Stimulated activated CD8-positive, alpha-beta memory T cell treated with anti-CD3 and anti-CD28 coated beads, Interleukin-15, amount 100 ng/mL, for 48 hours (primary cell): ENCODE measurements at regions not wholly inside any gene's neighbourhood (a gene's known extent, or its start where the extent isn't known, plus 50 kb on each side); places are given as distances from the start of the nearest gene placed in this dataset.
"Not testable (repeated sequence)": the region's sequence is repeated elsewhere in the genome, so short reads cannot be mapped to it uniquely, and the experiment has no call there.

ENCODE experiments used
- DNase-seq, 2 donors: peaks; one replicate each; pipeline ENCODE4 v3.0.0-alpha.2; 2020; ENCODE audit warnings: low read depth in 2 of 2

DNA sequence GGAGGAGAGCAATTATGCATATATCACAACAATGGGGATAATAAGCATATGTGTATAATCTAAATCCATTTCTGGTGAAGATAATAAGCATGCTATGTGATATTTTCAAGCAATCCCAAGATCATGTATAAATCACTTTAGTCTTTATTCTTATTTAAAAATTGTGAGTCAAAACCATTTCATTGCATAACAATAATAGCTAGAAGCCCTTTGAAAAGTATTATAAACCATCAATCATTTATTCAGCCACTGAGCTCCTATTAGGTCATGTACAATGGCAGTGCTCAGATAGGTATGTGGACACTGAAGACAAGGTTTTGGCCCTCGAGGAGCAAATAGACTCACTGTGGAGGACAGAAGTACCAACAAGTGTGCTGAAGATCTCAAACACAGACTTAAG lies 113.1 kb downstream of the CDCA7 start:
- DNase-seq, result no peak

DNA sequence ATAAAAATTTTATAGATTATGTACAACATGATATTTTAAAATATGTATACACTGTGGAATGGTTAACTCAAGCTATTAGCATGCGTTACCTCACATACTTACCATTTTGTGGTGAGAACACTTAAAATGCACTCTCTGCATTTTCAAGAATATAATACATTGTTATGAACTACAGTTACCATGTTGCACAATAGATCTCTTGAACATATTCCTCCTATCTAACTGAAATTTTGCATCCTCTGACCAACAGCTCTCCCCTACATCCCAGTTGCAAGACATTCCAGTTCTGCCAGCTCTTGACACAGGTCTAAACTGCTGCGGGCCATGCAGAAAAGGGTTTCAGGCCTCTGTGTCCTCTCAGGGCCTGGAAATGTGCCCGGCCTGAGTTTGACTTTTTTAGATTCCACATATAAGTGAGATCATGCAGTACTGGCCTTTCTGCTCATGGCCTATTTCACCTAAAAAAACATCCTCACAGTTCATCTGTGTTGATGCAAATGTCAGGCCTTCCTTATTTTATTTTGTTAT lies 113.7 kb downstream of the CDCA7 start:
- DNase-seq, result no peak

DNA sequence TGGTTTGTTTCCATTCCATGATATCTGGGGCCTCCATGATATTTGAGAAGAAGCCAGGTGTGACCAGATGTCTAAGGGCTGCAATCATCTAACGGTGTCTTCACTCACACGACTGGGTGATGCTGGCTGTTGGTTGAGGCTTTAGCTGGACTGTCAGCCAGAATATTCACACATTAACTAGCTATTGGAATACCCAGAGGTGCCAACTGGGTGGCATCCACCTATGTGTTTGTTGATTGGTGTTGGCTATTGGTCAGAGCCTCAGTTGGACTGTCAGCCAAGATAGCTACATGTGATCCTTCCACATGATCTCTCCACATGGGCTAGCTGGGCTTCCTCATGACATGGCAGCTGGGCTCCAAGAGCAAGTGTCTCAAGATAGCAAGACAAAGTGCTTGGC lies 117.4 kb downstream of the CDCA7 start:
- DNase-seq, result no peak

DNA sequence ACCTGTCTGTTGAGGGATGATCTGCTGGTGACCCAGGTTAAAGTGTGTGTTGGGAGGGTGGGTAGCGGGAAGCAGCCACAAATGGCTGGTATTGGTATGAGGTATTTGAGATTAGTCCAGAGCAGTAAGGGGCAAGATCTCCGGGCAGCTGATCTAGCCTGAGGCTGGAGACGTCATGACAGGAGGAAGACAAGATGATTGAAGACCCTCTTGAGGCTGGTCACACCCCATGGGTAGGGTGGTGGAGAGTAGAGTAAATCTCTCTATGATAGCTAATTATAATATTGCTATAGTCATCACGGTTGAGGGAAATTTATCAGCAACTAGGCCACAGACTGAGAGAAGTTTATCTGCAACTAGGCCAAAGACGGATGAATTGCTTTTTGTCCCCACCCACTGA lies 128.5 kb downstream of the CDCA7 start:
- no peak for DNase-seq

DNA sequence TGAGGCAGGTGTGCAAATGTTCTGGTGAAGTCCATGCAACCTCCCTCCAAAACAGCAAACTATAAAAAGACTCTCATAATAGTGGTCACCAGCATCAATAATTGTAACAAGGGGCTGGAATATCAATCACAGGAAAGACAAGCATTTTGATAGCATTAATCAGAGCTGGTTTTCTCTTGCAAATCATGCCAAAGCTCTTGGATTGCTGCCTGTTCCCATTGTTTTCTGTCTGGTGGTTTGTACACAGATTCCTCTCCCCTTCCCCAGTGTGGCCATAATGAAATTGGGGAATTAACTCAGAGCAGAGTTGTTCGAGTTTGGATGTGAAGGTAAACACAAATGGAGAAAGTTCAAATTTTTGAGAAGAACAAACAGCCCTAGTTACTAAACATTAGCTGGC lies 134.2 kb downstream of the CDCA7 start:
- DNase-seq, result no peak

DNA sequence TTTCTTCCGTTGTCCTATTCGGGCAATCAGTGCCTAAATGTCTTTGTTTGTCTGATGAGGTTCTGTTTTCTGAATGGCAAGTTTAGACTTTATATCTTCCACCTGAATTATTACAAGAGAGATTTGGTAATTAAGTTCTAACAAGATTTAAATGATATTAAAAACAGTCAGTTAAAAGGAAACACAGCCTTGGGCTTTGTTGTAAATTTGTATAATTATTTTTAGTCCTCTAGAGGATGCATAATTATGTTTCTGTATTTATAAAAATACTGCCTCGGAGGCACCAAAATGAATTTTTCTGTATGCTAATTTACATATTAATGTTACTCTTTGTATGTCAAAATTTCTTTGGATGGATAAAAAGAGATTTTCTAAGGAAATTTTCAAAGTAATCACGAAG lies 136.7 kb downstream of the CDCA7 start:
- no peak for DNase-seq

DNA sequence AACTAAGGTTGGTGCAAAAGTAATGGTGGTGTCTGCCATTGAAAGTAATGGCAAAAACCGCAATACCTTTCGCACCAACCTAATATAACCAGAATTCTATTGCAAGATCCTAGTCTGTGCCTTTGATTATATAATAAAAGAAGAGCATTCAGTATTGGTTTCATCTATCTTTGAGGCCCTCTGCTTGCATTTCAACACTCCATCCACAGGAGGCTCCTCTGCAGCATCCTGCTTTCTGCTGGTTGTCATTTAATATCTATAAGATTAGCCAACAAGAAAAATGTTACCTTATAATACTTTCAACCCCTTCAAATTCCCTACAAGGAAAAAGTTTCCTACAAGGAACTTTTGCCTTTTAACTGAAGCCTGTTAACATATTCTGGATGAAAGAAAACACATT lies 139.2 kb downstream of the CDCA7 start:
- DNase-seq, result no peak

DNA sequence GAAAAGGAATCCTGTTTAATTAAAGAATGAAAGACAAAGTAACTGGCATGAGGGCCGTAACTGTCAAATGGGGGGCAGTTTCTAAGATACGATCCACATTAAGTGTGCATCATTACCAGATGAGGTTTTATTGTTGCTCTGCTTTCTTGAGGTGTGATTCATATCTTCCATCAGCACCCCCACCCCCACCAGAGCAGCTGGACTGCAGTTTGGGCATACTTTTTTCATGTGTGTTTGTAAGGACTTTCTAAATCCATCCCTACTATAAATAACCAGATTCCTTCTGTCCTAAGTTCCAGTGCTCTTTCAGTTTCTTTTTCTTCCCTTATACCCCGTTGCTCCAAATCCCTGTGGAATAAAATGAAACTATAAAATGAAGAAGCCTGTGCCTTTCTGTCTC lies 142.1 kb downstream of the CDCA7 start:
- no peak for DNase-seq

DNA sequence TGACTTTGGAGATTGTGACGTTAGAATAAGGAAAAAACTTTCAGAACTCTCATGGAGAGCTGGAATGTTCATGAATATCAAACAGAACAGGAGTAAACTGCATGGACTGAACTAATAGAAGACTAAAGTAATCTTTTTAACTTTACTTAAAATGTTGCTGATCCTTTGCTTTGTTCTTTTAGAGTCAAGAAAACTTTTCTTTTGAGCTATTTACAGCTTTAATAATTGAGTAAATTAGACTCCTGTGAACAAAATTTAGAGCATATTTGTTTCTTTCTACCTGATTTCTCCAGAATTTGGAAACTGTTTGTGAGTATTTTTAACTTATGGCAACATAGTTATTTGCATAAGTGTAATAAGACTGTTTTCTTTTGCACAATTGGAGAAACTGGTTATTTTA lies 146.3 kb downstream of the CDCA7 start:
- no peak for DNase-seq

DNA sequence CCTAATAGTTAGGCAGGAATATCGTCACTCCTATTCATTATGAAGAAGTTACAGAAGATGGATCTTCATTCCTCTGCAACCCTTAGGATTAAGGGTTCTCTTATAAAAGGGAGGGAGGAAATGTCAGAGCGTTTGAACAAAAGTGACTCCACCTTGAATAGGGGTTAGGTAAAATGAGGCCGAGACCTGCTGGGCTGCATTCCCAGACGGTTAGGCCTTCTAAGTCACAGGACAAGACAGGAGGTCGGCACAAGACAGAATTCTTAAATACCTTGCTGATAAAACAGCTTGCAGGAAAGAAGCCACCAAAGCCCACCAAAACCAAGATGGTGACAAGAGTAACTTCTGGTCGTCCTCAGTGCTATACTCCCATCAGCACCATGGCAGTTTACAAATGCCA lies 147.6 kb downstream of the CDCA7 start:
- DNase-seq, result no peak

DNA sequence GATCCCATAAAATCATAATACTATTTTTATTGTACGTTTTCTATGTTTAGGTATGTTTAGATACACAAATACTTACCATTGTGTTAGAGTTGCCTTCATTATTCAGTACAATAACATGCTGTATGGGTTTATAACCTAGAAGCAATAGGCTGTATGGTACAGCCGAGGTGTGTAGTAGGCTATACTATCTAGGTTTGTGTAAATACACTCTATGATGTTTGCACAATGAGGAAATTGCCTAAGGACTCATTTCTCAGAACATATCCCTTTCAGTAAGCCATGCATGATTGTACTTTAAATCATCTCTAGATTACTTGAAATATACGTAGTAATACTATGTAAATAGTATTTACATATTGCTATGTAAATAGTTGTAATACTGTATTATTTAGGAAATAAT lies 156.7 kb downstream of the CDCA7 start:
- DNase-seq, result no peak

DNA sequence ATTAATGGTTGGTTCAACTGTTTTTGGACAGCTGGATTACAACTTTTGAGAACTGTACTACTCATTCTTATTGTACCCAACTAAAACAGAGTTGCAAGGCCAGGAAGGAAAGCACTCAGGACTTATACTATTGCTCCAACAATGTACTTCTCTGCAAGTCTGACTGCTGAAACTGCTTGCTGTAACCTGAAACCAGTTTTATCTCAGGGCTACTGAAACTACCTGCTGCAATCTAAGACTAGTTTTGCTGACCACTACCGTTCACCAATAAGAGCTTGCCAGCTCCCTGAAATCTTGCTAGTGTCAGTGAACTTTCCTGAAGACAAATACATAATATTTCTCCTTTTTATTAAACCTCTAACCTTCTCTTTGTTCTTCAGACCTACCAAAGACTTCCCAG lies 157.3 kb downstream of the CDCA7 start:
- DNase-seq, result no peak

DNA sequence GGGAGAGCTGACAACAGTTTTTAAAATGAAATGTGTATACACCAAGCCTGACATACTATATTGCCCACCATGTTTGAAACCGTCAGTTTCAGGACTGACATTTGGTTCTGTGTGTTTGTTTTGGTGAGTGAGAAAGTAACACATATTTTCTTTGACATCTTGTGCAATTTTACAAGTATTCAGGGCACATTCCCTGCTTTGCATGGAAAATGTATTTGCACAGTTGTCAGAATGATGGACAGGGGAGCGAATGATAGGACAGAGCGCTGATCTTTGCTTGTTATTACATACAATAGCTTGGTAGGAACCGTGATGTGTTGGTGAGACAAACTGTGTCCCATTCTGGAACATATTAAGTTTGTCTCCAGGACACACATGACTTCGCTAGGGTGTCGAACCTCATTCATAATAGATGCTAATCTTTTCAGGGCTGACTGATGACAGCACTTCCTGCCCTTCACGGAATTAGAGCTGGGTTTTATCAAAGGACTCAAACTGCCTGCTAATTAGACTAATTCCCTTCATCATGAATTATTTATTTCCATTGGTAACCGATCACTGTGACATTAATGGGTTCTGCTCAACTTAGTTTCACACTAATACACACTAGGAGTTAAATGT lies 158.5 kb downstream of the CDCA7 start:
- no peak for DNase-seq

DNA sequence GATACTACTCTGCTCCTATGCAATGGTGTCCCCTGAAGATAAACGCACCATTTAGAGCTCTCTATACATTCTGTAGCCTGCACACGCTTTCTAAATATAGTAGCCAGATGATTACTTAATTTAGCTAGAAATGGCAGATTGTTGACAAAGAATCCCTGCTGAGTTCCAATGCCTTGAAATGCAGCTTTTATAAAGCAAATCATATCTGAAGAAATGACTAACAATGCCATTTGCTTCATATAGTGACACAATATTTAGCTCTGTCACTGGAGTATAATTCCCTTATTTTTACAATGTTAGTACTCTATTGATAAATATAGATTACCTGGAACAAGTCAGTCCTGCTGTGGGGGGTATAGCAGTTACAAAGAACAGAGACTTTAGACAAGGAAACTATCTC lies 166.2 kb downstream of the CDCA7 start:
- no peak for DNase-seq

DNA sequence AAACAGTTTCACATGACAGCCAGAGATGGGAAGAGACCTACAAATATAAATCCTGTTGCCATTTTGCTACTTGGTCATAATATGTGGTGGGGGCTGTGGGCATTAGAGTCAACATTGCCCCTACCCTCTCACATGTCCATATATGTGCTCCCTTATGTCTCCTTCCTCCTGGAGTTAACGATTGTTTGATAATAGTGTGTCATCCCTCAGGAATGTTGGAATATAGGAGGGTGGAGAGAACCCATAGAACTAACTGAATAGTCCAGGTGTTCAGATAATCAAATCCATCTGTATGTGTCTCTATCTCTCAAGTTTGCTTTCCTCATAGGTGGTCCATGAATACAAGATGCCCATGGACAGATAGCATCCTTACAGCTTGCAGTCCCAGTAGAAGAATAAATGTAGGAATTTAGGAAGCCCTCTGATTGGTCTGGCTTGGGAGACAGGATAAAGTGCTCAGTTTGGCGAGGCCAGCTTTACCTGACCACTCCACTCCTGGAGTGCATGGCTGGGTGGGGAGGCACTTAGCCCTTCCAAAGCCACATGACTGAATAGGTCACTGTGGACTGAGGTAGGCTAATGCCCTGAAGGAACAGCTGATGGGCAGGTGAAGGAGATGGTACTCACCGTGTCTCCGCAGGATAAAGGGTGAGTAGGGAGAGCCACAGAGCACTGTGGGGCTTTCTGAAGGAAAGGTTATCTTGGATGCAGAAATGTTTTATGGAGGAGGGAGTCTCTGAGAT lies 166.9 kb downstream of the CDCA7 start:
- no peak for DNase-seq

DNA sequence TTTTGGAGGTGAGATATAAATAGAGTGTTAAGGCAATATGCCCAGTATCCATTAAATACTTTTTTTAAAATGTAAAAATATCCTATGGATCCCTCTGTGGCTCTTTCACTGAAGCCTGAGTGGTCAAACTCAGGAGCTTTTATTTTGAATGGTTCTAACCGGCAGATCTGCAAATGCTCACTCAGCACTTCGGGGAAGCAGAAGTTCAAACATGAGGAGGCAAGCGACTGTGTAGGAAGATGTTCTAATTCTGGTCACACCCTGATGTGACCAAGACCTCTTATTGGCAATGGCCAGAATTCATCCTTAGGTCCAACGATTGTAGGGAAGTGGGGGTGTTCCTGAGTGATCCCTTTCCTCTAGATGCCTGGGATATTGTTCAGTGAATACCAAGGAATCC lies 168.8 kb downstream of the CDCA7 start:
- DNase-seq, result no peak

DNA sequence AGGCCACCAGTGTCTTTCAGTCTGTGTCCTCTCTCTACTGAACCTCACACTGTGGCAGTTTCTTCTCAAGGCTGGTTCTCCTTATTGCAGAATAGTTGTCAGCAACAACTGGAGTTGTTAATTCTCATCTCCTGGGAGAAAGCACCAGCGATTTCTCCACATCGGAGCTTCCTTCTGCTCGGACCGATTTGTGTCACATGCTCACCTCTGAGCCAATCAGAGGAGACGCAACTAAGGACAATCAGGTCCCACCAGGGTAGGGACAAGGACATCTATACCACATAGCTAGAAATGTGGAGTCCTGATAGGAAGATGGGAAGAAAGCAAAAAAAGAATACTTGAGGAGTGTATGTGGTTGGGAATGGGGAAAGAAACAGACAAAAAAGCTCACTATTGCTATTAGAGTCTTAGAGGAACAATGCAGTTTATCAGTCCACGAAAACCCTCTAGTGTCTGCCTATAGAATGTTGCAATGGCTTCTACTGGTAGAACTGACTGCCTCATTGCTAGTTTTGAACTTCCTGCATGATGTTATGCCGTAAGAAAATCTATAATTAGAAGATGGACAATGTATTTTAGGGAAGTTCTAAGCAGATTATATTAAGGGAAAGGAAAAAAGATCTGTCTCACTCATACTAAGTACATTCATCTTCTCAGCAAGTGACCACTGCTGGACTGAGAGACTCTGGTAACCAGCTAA lies 169.7 kb downstream of the CDCA7 start:
- no peak for DNase-seq

DNA sequence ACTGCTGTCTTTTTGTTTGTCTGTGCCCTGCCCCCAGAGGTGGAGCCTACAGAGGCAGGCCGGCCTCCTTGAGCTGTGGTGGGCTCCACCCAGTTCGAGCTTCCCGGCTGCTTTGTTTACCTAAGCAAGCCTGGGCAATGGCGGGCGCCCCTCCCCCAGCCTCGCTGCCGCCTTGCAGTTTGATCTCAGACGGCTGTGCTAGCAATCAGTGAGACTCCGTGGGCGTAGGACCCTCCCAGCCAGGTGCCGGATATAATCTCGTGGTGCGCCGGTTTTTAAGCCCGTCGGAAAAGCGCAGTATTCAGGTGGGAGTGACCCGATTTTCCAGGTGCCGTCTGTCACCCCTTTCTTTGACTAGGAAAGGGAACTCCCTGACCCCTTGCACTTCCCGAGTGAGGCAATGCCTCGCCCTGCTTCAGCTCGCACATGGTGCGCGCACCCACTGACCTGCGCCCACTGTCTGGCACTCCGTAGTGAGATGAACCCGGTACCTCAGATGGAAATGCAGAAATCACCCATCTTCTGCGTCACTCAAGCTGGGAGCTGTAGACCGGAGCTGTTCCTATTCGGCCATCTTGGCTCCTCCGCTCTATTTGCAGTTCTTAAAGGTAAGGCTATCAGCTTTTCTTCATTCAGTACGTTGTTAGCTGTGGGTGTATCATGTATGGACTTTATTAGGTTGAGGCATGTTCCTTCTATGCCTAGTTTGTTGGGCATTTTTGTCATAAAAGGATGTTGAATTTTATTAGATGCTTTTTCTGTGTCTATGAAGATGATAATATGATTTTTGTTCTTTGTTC lies 178.3 kb downstream of the CDCA7 start:
- not testable (repeated sequence) for DNase-seq

DNA sequence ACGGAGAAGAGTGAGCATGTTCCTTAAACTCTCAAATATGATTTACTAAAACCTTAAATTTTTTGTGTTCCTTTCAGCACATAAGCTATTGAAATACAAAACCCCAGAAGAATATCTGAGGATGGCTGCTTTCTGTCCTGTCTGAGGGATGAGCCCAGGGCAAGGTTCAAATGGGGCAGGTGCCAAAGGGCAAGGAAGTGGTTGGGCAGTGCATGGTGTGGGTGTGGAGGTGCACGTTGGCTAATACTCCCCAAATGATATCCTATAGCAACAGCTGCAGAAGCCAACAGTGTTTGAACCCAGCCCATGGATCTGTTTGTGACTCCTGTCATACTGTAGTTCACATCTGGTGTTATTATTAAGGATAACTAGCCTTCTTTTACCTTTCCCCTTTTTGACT lies 183.0 kb downstream of the CDCA7 start:
- DNase-seq, result no peak

DNA sequence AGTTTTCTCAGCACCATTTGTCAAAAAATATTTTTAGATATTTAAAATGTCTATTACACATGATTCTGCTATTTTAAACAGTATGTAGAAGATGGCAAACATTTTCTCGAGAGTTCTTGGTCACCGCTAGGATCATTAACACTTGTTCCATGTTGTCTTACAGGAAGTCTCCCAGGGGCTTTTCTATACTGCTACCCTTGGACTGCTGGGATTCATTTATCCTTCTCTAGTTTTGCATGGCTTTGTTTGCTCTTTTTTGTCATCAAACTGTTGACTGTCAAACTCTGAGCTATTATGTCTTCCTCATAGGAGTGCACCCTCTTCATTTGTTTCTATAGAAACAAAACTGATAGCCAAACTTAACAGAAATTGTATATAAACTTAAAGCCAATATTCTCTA lies 184.9 kb downstream of the CDCA7 start:
- no peak for DNase-seq

DNA sequence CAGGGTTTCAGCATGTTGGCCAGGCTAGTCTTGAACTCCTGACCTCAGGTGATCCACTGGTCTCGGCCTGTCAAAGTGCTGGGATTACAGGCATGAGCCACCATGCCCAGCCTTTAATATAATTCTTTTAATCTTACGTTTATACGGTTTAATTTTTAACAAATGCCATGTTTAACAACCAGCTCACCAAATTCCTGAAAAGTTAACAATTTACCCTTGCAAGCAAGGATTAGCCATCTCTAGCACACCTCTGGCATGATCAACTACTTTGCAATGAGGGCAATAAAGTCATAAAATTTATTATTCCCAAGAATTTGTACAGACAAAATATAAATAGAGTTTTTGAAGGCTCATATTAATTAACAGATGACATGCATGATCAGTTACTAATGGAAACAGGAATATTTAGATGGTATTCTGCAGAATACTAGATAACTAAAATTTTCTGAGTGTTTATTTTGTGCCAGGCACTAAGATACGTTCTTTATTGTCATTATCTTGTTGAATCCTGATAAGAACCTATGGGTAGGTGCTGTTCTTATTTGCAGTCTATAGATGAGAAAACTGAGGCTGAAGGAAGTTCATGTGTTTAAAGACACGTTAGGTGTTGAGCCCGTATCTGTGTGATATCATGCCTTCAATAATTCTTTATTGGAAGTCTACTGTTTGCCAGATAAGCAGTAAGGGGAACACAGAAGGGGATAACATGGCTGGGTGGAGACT lies 190.1 kb downstream of the CDCA7 start:
- no peak for DNase-seq

DNA sequence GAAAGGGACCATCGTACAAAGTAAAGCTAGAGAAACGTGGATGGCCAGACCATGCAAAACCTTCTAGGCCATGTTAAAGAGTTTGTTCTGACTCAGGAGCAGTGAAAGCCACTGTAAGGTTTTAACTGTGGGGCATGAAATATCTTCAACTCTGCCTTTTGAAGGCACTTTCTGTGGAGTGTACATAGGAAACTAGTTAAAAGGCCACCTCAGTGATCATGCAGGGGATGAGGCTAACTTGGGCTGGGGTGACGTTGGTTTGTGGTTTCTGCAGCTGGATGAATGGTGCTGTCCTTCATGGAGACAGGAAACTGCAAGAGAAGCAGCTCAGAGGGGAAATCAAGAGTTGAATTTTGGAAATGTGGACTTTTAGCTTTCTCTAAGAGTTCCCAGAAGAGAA lies 190.7 kb downstream of the CDCA7 start:
- DNase-seq, result no peak
